ENCODE measurements at regions not wholly inside any gene's neighbourhood (a gene's known extent, or its start where the extent isn't known, plus 50 kb on each side); places are given as distances from the start of the nearest gene placed in this dataset.
"Not testable (repeated sequence)": the region's sequence is repeated elsewhere in the genome, so short reads cannot be mapped to it uniquely, and the experiment has no call there.

DNA sequence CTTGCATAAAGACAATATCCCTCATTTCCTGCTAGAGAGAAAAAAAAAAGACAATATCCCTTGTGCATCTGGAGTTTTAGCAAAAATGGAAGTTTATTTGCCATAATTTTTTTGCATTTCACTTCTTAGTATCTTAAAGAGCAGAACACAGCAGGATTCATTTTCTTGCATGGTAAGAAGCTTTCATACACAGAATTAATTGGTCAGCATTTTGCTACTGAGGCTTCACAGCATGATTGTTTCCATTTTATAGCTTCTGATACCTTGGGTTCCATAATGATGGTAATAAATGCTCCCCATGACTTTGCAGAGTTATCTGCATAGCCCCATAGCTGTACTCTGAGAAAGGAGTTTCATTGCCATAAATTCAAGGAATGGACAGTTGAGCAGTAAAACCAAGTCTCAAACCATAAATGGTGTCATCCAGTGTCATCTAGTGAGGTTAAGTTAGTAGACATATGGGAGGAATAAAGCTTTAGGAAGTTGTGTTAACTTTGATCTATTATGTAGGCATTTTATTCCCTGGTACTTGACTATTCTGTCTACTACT is 88.8 kb upstream of the PLD5 start:
- TF ChIP-seq, protein P1, sequence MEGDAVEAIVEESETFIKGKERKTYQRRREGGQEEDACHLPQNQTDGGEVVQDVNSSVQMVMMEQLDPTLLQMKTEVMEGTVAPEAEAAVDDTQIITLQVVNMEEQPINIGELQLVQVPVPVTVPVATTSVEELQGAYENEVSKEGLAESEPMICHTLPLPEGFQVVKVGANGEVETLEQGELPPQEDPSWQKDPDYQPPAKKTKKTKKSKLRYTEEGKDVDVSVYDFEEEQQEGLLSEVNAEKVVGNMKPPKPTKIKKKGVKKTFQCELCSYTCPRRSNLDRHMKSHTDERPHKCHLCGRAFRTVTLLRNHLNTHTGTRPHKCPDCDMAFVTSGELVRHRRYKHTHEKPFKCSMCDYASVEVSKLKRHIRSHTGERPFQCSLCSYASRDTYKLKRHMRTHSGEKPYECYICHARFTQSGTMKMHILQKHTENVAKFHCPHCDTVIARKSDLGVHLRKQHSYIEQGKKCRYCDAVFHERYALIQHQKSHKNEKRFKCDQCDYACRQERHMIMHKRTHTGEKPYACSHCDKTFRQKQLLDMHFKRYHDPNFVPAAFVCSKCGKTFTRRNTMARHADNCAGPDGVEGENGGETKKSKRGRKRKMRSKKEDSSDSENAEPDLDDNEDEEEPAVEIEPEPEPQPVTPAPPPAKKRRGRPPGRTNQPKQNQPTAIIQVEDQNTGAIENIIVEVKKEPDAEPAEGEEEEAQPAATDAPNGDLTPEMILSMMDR (IDR thresholded peaks at IDR 0.05; ENCODE audit: extremely low read depth, missing control alignments) = no peak
- no peak for DNase-seq (ENCODE audit: low spot score)

DNA sequence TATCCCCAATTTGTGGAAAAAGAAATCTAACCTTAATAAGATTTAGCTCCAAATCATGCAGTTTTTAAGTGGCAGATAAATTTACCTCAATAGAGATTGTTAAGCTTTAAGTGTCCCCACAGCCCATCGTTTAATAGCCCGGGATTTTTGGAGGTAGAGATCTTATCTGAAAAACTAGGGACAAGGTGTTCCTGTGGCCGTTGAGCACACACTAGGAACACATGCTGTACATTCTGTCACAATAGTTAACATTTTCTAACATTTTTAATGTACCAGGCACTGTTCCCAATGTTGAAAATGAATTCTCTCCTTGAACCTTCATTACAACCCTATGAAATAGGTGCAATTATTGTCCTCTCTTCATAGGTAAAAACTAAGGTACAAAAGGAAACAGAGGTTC is 85.7 kb upstream of the PLD5 start:
- TF ChIP-seq, protein P1 (IDR thresholded peaks at IDR 0.05; ENCODE audit: extremely low read depth, missing control alignments) = no peak
- no peak for DNase-seq (ENCODE audit: low spot score)

DNA sequence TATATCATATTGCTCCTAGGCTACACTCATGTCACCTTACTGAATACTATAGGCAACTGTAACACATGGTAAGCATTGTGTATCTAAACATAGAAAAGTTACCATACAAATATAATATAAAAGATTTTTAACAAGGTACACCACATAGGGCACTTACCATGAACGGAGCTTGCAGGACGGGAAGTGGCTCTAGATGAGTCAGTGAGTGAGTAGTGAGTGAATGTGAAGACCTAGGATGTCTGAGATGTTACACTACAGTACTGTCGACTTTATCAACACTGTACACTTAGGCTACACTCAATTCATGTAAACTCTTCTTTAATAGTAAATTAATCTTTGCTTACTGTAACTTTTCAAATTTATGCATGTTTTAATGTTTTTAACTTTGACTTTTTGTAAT is 81.0 kb upstream of the PLD5 start:
- TF ChIP-seq, protein P1 (IDR thresholded peaks at IDR 0.05; ENCODE audit: extremely low read depth, missing control alignments) = no peak
- no peak for DNase-seq (ENCODE audit: low spot score)

DNA sequence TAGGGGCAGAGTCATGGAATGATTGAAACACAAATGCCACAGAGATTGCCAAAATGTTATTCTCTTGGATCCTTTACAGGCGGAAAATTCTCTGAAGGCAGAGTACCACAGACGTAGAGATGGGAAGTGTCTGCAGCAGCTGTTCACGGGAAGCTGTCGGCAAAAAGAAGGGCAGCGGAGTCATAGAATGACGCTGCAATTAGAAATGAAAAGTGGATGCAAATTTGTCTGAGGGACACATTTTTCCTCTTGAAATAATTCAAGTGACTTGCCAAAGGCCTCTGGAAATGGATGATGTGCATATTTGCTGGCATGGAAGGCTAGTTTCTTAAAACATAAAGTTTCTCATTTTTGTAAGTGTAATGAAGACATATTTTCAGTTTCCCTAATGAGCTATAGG is 77.5 kb upstream of the PLD5 start:
- DNase-seq (ENCODE audit: low spot score) = no peak
- TF ChIP-seq, protein P1 (IDR thresholded peaks at IDR 0.05; ENCODE audit: extremely low read depth, missing control alignments) = no peak

DNA sequence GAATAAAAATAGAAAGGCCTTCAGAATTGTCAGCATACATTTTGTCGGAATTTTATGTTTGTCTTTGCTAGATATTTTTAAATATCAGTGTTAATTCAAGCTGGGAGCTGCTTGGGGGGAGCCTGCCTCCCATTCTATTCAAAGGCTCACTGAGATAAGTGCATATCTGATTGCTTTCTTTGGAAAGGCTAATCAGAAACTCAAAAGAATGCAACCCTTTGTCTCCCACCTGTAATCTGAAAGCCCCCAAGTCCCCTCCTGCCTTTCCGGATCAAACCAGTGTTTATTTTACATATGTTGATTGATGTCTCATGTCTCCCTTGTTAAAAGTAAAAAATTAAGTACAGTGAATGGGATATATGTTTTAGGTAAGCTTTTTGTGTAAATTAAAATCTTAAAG is 69.3 kb upstream of the PLD5 start:
- not testable (repeated sequence) for DNase-seq (ENCODE audit: low spot score)

DNA sequence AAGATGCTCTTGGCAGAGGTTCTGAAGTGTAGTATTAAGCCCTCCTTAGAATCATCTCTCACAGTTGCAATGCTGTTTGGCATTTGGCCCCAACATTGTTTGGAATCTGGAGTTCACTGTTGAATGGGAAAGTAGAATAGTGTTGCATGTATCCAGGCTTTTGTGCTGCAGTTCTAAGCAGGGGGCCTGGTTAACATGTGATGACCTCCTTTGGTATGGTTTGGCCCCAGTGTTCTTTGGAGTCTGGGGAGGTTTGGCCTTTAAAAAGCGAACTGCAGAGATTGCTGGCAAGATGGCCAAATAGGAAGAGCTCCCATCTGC is 61.8 kb upstream of the PLD5 start:
- DNase-seq (ENCODE audit: low spot score) = no peak
- TF ChIP-seq, protein P1 (IDR thresholded peaks at IDR 0.05; ENCODE audit: extremely low read depth, missing control alignments) = no peak

DNA sequence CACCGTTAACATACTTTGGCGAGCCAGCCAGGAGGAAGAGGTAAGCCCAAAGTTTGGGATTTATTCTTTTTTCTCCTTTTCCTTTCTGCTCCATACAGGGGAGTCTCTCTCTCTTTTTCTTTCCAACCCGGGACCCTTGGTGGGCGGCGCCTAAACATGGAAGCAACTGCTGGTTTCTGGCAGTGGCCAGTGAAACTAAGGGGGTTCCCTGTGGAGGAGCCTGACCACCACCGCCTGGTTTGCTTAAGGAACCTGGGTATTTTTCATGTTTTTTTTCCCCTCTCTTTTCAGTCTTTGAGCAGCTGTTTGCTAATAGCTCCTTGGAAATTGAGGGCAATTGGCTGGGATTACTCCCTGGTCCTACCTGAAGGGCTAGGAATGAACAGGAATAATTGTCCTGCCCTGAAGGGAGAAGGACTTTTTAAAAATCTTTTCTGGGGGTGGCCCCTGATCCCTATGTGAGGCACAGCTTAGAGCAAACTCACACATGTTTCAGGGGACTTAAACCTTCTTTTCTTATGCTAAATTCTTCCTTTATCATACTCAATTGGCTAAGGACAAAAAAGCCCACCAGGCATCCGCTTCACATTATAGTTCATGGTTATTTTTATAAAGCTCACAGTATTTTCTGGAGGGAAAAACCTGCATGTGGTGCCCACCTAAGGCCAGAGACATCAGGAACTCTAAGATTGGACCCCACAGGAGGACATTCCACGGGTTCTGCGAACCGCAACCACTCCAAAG is 61.3 kb upstream of the PLD5 start:
- TF ChIP-seq, protein P1 (IDR thresholded peaks at IDR 0.05; ENCODE audit: extremely low read depth, missing control alignments) = no peak
- DNase-seq (ENCODE audit: low spot score) = no peak

DNA sequence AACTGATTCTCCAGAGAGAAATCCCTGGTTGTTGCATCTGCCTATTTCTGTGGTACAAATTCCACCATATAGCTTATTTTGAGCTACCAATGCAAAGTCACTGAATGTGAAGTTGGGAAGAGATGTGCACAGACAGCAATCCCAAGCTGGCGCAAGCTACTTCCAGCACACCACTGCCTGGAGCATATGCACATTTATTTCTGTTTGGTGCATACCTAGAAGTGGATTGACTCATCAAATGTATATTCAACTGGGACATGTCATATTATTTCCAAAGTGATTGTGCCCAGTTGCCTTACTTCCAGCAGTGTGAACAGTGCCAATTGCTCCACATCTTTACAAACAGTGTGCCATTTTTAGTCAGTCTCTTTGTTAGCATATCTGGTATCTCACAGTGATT is 58.2 kb upstream of the PLD5 start:
- TF ChIP-seq, protein P1 (IDR thresholded peaks at IDR 0.05; ENCODE audit: extremely low read depth, missing control alignments) = no peak
- no peak for DNase-seq (ENCODE audit: low spot score)

Data from GM20000 (cell line).